Neuron (in vitro differentiated cells): ENCODE measurements at regions not wholly inside any gene's neighbourhood (a gene's known extent, or its start where the extent isn't known, plus 50 kb on each side); places are given as distances from the start of the nearest gene placed in this dataset.

Experiments
- H2AFZ ChIP-seq: one replicate; pipeline ENCODE4 v1.6.1; 2013; ENCODE audit warnings: low read depth, mild to moderate bottlenecking, inconsistent platforms, low read length, moderate library complexity
- H3K27me3 ChIP-seq: one replicate; pipeline ENCODE4 v1.6.1; 2013; ENCODE audit warnings: low read length; ENCODE audit not compliant: insufficient read depth
- H3K36me3 ChIP-seq: one replicate; pipeline ENCODE4 v1.6.1; 2013; ENCODE audit warnings: low read length; ENCODE audit not compliant: insufficient read depth
- H3K4me1 ChIP-seq: one replicate; pipeline ENCODE4 v1.6.1; 2013; ENCODE audit warnings: low read length; ENCODE audit not compliant: insufficient read depth
- H3K4me3 ChIP-seq: 2 replicates; pipeline ENCODE4 v1.5.1; 2013; ENCODE audit warnings: mild to moderate bottlenecking, low read length, moderate library complexity
- H3K9me3 ChIP-seq: one replicate; pipeline ENCODE4 v1.6.1; 2013; ENCODE audit warnings: low read length

DNA sequence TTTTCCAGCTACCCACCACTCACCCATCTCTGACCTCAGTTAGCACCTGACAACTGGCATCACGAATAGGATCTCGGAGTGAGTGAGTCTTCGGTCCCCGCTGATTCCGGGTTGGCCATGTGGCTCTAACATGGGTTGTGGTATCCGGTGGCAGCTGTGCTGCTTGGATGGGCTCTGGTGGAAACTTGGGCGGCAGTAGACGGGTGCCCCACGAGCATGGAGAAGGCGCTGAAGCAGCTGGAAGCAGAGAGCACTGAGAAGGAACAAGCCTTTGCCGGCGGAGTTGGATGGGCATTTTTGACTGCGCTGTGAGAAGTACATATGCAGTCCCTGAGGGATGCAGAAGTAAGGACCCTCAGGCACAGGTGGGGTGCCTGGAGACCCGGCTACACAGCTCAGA is 1044.0 kb upstream of the ADGRL4 start:
- Histone ChIP-seq H3K4me1 (no peaks in the 10 kb centered on the region), H3K36me3 (no peaks in the 10 kb centered on the region), H2AFZ (no peak overlapping the region), H3K4me3 (no peak overlapping the region), H3K9me3 (no peaks in the 10 kb centered on the region), H3K27me3 (no peaks in the 10 kb centered on the region)

GRCh38 chr1:80050085-80050484 is 1043.6 kb upstream of the ADGRL4 start:
- Histone ChIP-seq H3K27me3 (no peaks in the 10 kb centered on the region), H3K9me3 (no peaks in the 10 kb centered on the region), H3K36me3 (no peaks in the 10 kb centered on the region), H2AFZ (no peak overlapping the region), H3K4me1 (no peaks in the 10 kb centered on the region), H3K4me3 (no peak overlapping the region)

- H3K9me3 ChIP-seq: no peaks in the 10 kb centered on the region
- no peaks in the 10 kb centered on the region for H3K27me3 ChIP-seq
- H2AFZ ChIP-seq: no peak overlapping the region
- no peaks in the 10 kb centered on the region for H3K4me1 ChIP-seq
- no peak overlapping the region for H3K4me3 ChIP-seq
- H3K36me3 ChIP-seq: no peaks in the 10 kb centered on the region
Measured at GRCh38 chr1:80048716-80049115, 1042.2 kb upstream of the ADGRL4 start.

- Histone ChIP-seq H3K4me1 (no peaks in the 10 kb centered on the region), H3K27me3 (no peaks in the 10 kb centered on the region), H3K36me3 (no peaks in the 10 kb centered on the region), H2AFZ (no peak overlapping the region), H3K4me3 (no peak overlapping the region), H3K9me3 (no peaks in the 10 kb centered on the region)
Measured at GRCh38 chr1:80047791-80048190, 1041.3 kb upstream of the ADGRL4 start.

GRCh38 chr1:80044662-80045061 is 1038.1 kb upstream of the ADGRL4 start:
- Histone ChIP-seq H2AFZ (no peak overlapping the region), H3K9me3 (no peaks in the 10 kb centered on the region), H3K4me3 (no peak overlapping the region), H3K36me3 (no peaks in the 10 kb centered on the region), H3K4me1 (no peaks in the 10 kb centered on the region), H3K27me3 (no peaks in the 10 kb centered on the region)

- H3K36me3 ChIP-seq: no peaks in the 10 kb centered on the region
- H3K4me3 ChIP-seq: no peak overlapping the region
- no peaks in the 10 kb centered on the region for H3K27me3 ChIP-seq
- H2AFZ ChIP-seq: no peak overlapping the region
- no peaks in the 10 kb centered on the region for H3K4me1 ChIP-seq
- H3K9me3 ChIP-seq: no peaks in the 10 kb centered on the region
Measured at GRCh38 chr1:80036690-80037432, 1030.3 kb upstream of the ADGRL4 start.

GRCh38 chr1:80023358-80023757 is 1016.8 kb upstream of the ADGRL4 start:
- Histone ChIP-seq H3K9me3 (no peaks in the 10 kb centered on the region), H3K4me3 (no peak overlapping the region), H3K4me1 (no peaks in the 10 kb centered on the region), H3K36me3 (no peaks in the 10 kb centered on the region), H2AFZ (no peak overlapping the region), H3K27me3 (no peaks in the 10 kb centered on the region)

- Histone ChIP-seq H3K4me3 (no peak overlapping the region), H3K36me3 (no peaks in the 10 kb centered on the region), H3K27me3 (no peaks in the 10 kb centered on the region), H3K9me3 (no peaks in the 10 kb centered on the region), H3K4me1 (no peaks in the 10 kb centered on the region), H2AFZ (no peak overlapping the region)
Measured at GRCh38 chr1:80021891-80022290, 1015.4 kb upstream of the ADGRL4 start.

GRCh38 chr1:80018348-80018747 is 1011.8 kb upstream of the ADGRL4 start:
- Histone ChIP-seq H2AFZ (no peak overlapping the region), H3K9me3 (no peaks in the 10 kb centered on the region), H3K36me3 (no peaks in the 10 kb centered on the region), H3K27me3 (no peaks in the 10 kb centered on the region), H3K4me1 (no peaks in the 10 kb centered on the region), H3K4me3 (no peak overlapping the region)

DNA sequence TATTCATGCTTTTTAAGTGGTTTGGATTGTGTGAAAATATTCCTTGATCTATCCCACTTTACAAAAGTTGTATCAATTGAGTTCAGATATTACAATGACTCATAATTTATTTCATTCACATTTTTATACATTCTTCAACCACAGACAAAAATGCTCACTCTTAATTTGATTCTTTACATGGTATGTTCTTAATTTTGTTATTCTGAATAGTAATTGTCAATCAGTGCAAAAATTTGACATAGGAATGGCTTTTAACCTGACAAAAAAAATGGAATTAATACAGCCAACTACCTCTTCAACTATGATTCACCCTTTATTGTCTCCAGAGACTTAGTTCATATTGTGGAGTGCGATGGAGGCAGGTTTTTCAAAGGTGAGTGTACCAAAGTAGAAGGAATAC is 1002.4 kb upstream of the ADGRL4 start:
- H3K9me3 ChIP-seq: no peaks in the 10 kb centered on the region
- H3K4me1 ChIP-seq: no peaks in the 10 kb centered on the region
- no peaks in the 10 kb centered on the region for H3K36me3 ChIP-seq
- no peak overlapping the region for H3K4me3 ChIP-seq
- H2AFZ ChIP-seq: no peak overlapping the region
- no peaks in the 10 kb centered on the region for H3K27me3 ChIP-seq

- Histone ChIP-seq H3K27me3 (no peaks in the 10 kb centered on the region), H2AFZ (no peak overlapping the region), H3K4me1 (no peaks in the 10 kb centered on the region), H3K9me3 (no peaks in the 10 kb centered on the region), H3K36me3 (no peaks in the 10 kb centered on the region), H3K4me3 (no peak overlapping the region)
Measured at GRCh38 chr1:80003250-80003649, 996.7 kb upstream of the ADGRL4 start.

DNA sequence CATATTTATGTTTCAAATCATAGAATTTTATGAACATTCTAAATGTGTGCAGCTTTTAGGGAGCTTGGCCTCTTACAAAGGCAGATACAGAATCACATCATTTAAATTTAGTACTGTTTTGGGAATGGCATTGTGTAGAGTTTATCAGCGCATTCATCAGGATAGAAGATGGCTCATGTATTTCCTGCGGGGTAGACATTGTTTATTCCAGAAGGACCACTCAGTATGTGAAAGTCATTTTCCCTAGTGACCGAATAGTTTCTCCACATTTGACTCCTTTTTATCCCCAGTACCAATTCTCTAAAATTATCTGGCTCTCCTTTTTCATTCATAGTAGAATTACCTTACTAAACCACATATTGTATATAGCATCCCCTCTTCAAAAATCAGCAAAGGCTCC is 981.9 kb upstream of the ADGRL4 start:
- no peak overlapping the region for H3K4me3 ChIP-seq
- H3K9me3 ChIP-seq: no peaks in the 10 kb centered on the region
- no peak overlapping the region for H2AFZ ChIP-seq
- no peaks in the 10 kb centered on the region for H3K36me3 ChIP-seq
- H3K4me1 ChIP-seq: no peaks in the 10 kb centered on the region
- H3K27me3 ChIP-seq: no peaks in the 10 kb centered on the region

DNA sequence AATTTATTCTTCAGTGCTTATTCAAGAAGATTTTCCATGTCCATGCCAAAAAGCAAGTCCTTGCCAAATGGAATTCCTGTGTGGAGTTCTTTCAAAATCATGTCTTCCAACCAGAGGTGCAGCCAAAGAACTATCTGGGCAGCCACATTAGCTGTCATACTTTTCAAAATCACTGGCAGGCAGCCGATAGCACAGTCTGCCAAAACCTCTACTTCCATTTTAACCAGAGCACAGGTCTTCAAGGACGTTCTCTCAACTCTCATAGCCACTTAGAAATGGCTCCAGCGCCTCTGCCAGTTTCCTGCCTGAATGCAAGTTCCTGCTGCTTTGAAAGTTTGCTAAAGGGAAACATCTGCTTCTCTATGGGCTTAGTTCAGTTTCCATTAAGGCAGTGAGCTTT is 975.7 kb upstream of the ADGRL4 start:
- Histone ChIP-seq H3K36me3 (no peaks in the 10 kb centered on the region), H3K4me1 (peaks cover 8% of the 10 kb centered on the region), H3K9me3 (no peaks in the 10 kb centered on the region), H2AFZ (peak overlapping the region; percentile 33), H3K4me3 (no peak overlapping the region), H3K27me3 (no peaks in the 10 kb centered on the region)

GRCh38 chr1:79981481-79981880 is 975.0 kb upstream of the ADGRL4 start:
- H3K27me3 ChIP-seq: no peaks in the 10 kb centered on the region
- no peak overlapping the region for H2AFZ ChIP-seq
- H3K4me3 ChIP-seq: no peak overlapping the region
- peaks cover 8% of the 10 kb centered on the region for H3K4me1 ChIP-seq
- H3K9me3 ChIP-seq: no peaks in the 10 kb centered on the region
- no peaks in the 10 kb centered on the region for H3K36me3 ChIP-seq
